MCF 10A (cell line): ENCODE measurements at regions not wholly inside any gene's neighbourhood (a gene's known extent, or its start where the extent isn't known, plus 50 kb on each side); places are given as distances from the start of the nearest gene placed in this dataset.
"Not testable (repeated sequence)": the region's sequence is repeated elsewhere in the genome, so short reads cannot be mapped to it uniquely, and the experiment has no call there.

Experiments
- BruUV-seq: library from RNA; stranded (reverse); fragments of 400-500 nt; replicated peaks from 2 replicates; lab custom pipeline; 2021; lab: Mats Ljungman, UMichigan
- CTCF ChIA-PET: fragments of 300-600 bp; sonication (Branson Sonifier 250); formaldehyde crosslinking; extraction: SDS; loops from one replicate; lab custom pipeline; 2021; ENCODE audit warnings: antibody characterized with exemption, inconsistent platforms; lab: Yijun Ruan, JAX
- POLR2A ChIA-PET: fragments of 300-600, 350-650 bp; sonication (Branson Sonifier 250); formaldehyde crosslinking; extraction: SDS; loops from one replicate; lab custom pipeline; 2020; ENCODE audit warnings: antibody characterized with exemption, inconsistent platforms; lab: Yijun Ruan, JAX
- DNase-seq: peaks from one replicate; pipeline ENCODE4 v3.0.0-alpha.2; 2018; ENCODE audit not compliant: unreplicated experiment
- H3K27ac Mint-ChIP-seq: one replicate; pipeline ENCODE4 v1.8.0; 2022; ENCODE audit warnings: mild to moderate bottlenecking, low read depth, mixed read lengths; ENCODE audit not compliant: unreplicated experiment
- H3K27me3 Mint-ChIP-seq: one replicate; pipeline ENCODE4 v1.8.0; 2022; ENCODE audit warnings: mixed read lengths; ENCODE audit not compliant: insufficient read depth, unreplicated experiment
- H3K36me3 Mint-ChIP-seq: one replicate; pipeline ENCODE4 v1.8.0; 2022; ENCODE audit warnings: mild to moderate bottlenecking, moderate library complexity, mixed read lengths; ENCODE audit not compliant: insufficient read depth, unreplicated experiment
- H3K4me1 Mint-ChIP-seq: one replicate; pipeline ENCODE4 v1.8.0; 2022; ENCODE audit warnings: mixed read lengths; ENCODE audit not compliant: insufficient read depth, unreplicated experiment
- H3K4me3 Mint-ChIP-seq: one replicate; pipeline ENCODE4 v1.8.0; 2022; ENCODE audit warnings: mild to moderate bottlenecking, moderate library complexity, mixed read lengths; ENCODE audit not compliant: unreplicated experiment
- H3K9me3 Mint-ChIP-seq: one replicate; pipeline ENCODE4 v1.8.0; 2022; ENCODE audit warnings: mixed read lengths; ENCODE audit not compliant: unreplicated experiment
- CTCF ChIP-seq: fragments of 200-600 bp; IDR thresholded peaks from one replicate; pipeline ENCODE4 v1.8.0; 2022; ENCODE audit warnings: antibody characterized with exemption, mild to moderate bottlenecking; ENCODE audit not compliant: unreplicated experiment
- intact Hi-C: fragments of 100-400 bp; cut with micrococcal nuclease; formaldehyde crosslinking; loops from 2 replicates; pipeline ENCODE4 v1.14.1; 2022

DNA sequence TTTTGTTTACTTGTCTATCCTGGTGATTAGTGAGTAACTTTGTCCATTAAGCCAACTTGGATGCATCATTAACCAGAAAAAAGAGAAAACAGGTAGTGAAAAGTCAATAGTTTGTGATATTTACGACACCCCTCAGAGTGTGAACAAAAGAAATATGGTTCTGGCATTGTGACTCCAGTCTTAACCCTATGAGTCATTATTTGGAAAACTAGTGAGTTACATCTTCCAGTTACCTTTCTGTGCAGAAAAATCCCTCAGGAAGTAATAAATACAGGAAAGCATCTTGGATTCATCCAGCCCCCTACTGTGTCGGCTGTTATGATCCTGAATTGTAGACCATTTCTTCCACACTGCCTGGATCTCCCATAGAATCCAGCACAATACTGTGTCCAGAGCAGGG lies 379.1 kb downstream of the GALC start:
- BruUV-seq = no TSS peak
- DNase-seq = no peak

DNA sequence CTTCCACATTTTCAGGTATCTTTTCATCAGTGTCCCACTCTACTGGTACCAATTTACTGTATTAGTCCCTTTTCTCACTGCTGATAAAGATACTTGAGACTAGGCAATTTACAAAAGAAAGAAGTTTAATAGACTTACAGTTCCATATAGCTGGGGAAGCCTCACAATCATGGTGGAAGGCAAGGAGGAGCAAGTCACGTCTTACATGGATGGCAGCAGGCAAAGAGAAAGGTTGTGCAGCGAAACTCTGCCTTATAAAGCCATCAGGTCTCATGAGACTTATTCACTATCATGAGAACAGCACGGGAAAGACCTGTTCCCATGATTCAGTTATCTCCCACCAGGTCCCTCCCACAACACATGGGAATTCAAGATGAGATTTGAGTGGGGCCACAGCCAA lies 385.9 kb downstream of the GALC start:
- H3K4me1 Mint-ChIP-seq, intact Hi-C loops, CTCF ChIA-PET, H3K4me3 Mint-ChIP-seq, BruUV-seq, DNase-seq, H3K27ac Mint-ChIP-seq, H3K27me3 Mint-ChIP-seq, H3K36me3 Mint-ChIP-seq, POLR2A ChIA-PET: not testable (repeated sequence)
- H3K9me3 Mint-ChIP-seq = peaks cover 19% of the 10 kb centered on the region

More for the DNA sequence above, 379.1 kb downstream of the GALC start:
- H3K9me3 Mint-ChIP-seq = no peaks in the 10 kb centered on the region
- H3K4me1 Mint-ChIP-seq = peaks cover 6% of the 10 kb centered on the region
- POLR2A ChIA-PET = no interaction called here
- no peaks in the 10 kb centered on the region for H3K36me3 Mint-ChIP-seq
- CTCF ChIA-PET = no interaction called here
- peak overlapping the region; percentile 11 for H3K27ac Mint-ChIP-seq
- intact Hi-C loops = loop anchor here (10.0 kb wide), 3 partner anchors 279 to 699 kb away; no protein-coding TSS in a partner anchor
- no peaks in the 10 kb centered on the region for H3K27me3 Mint-ChIP-seq
- H3K4me3 Mint-ChIP-seq = no peak overlapping the region
- no peak for TF ChIP-seq CTCF

GRCh38 chr14:87601036-87601435 lies 391.9 kb downstream of the GALC start:
- DNase-seq = no peak
- ChIA-PET POLR2A (no interaction called here), CTCF (no interaction called here)
- peaks cover 21% of the 10 kb centered on the region for H3K9me3 Mint-ChIP-seq
- BruUV-seq = no TSS peak
- no peak overlapping the region for H3K27ac Mint-ChIP-seq
- no peak for TF ChIP-seq CTCF
- no peaks in the 10 kb centered on the region for H3K4me1 Mint-ChIP-seq
- intact Hi-C loops = no loop called here
- no peak overlapping the region for H3K4me3 Mint-ChIP-seq
- no peaks in the 10 kb centered on the region for H3K36me3 Mint-ChIP-seq
- no peaks in the 10 kb centered on the region for H3K27me3 Mint-ChIP-seq

GRCh38 chr14:87600240-87600639 lies 392.7 kb downstream of the GALC start:
- no peaks in the 10 kb centered on the region for H3K36me3 Mint-ChIP-seq
- peaks cover 16% of the 10 kb centered on the region for H3K9me3 Mint-ChIP-seq
- TF ChIP-seq CTCF = no peak
- H3K4me3 Mint-ChIP-seq = no peak overlapping the region
- CTCF ChIA-PET = interaction anchor here (0.7 kb wide), 1 partner anchor 510 kb away, joined by 3 read pairs; no protein-coding TSS in a partner anchor
- BruUV-seq = no TSS peak
- no peak overlapping the region for H3K27ac Mint-ChIP-seq
- no peak for DNase-seq
- H3K27me3 Mint-ChIP-seq = no peaks in the 10 kb centered on the region
- POLR2A ChIA-PET = no interaction called here
- no peaks in the 10 kb centered on the region for H3K4me1 Mint-ChIP-seq
- intact Hi-C loops = no loop called here

- Mint-ChIP-seq H3K27me3 (no peaks in the 10 kb centered on the region), H3K36me3 (no peaks in the 10 kb centered on the region), H3K4me1 (no peaks in the 10 kb centered on the region), H3K27ac (no peak overlapping the region), H3K9me3 (no peaks in the 10 kb centered on the region), H3K4me3 (no peak overlapping the region)
- TF ChIP-seq CTCF = no peak
- intact Hi-C loops = no loop called here
- ChIA-PET CTCF (no interaction called here), POLR2A (no interaction called here)
- no peak for DNase-seq
- no TSS peak for BruUV-seq
Observed at GRCh38 chr14:87581298-87581697, 411.7 kb downstream of the GALC start.
